Mesenchymal stem cell (in vitro differentiated cells and primary cell): ENCODE measurements at regions not wholly inside any gene's neighbourhood (a gene's known extent, or its start where the extent isn't known, plus 50 kb on each side); places are given as distances from the start of the nearest gene placed in this dataset.
"Not testable (repeated sequence)": the region's sequence is repeated elsewhere in the genome, so short reads cannot be mapped to it uniquely, and the experiment has no call there.

Experiments
- DNase-seq: peaks from one replicate; pipeline ENCODE4 v3.0.0-alpha.2; 2013
- H2AFZ ChIP-seq: one replicate; pipeline ENCODE4 v1.6.1; 2013; ENCODE audit warnings: low read depth, mild to moderate bottlenecking, control low read depth, inconsistent platforms, low read length, moderate library complexity
- H2AK5ac ChIP-seq: 2 replicates; pipeline ENCODE4 v1.6.1; 2013; ENCODE audit warnings: low read length, moderate library complexity, mild to moderate bottlenecking, inconsistent platforms; ENCODE audit not compliant: severe bottlenecking
- H2BK120ac ChIP-seq: one replicate; pipeline ENCODE4 v1.6.1; 2013; ENCODE audit warnings: low read depth, mild to moderate bottlenecking, inconsistent platforms, low read length, moderate library complexity
- H2BK12ac ChIP-seq, 2 experiments: one replicate each; pipeline ENCODE4 v1.6.1; 2013; ENCODE audit warnings: inconsistent platforms in 2 of 2, low read length in 2 of 2, mild to moderate bottlenecking in 2 of 2, moderate library complexity in 2 of 2, control low read depth in 1 of 2
- H2BK15ac ChIP-seq: one replicate; pipeline ENCODE4 v1.6.1; 2013; ENCODE audit warnings: mild to moderate bottlenecking, low read depth, inconsistent platforms; ENCODE audit not compliant: poor library complexity, severe bottlenecking
- H2BK5ac ChIP-seq: 2 replicates; pipeline ENCODE4 v1.6.1; 2013; ENCODE audit warnings: low read depth, mild to moderate bottlenecking, low read length, control low read depth, inconsistent platforms; ENCODE audit not compliant: poor library complexity, severe bottlenecking
- H3K14ac ChIP-seq, 2 experiments: one replicate each; pipeline ENCODE4 v1.6.1; 2013; ENCODE audit warnings: inconsistent platforms in 2 of 2, low read length in 2 of 2, control low read depth in 1 of 2, mild to moderate bottlenecking in 1 of 2, moderate library complexity in 1 of 2
- H3K18ac ChIP-seq, 2 experiments: one replicate each; pipeline ENCODE4 v1.6.1; 2013; ENCODE audit warnings: inconsistent platforms in 2 of 2, low read length in 2 of 2, control low read depth in 1 of 2, low read depth in 1 of 2, mild to moderate bottlenecking in 1 of 2
- H3K23ac ChIP-seq, 2 experiments: one replicate each; pipeline ENCODE4 v1.6.1; 2013; ENCODE audit warnings: inconsistent platforms in 2 of 2, low read length in 2 of 2, mild to moderate bottlenecking in 2 of 2, moderate library complexity in 2 of 2, control low read depth in 1 of 2
- H3K27ac ChIP-seq: 2 replicates; pipeline ENCODE4 v1.5.1; 2013; ENCODE audit warnings: mild to moderate bottlenecking, moderate library complexity, low read length, control low read depth, inconsistent platforms; ENCODE audit not compliant: poor library complexity, severe bottlenecking
- H3K27me3 ChIP-seq, 2 experiments: 2 replicates each; pipeline versions ENCODE4 v1.6.1 to v1.7.0; 2013; ENCODE audit warnings: low read length in 2 of 2, mild to moderate bottlenecking in 2 of 2, moderate library complexity in 2 of 2, control low read depth in 1 of 2, inconsistent platforms in 1 of 2; ENCODE audit not compliant: control insufficient read depth in 1 of 2, insufficient read depth in 1 of 2
- H3K36me3 ChIP-seq, 2 experiments: 2 replicates each; pipeline versions ENCODE4 v1.6.1 to v1.7.0; 2013; ENCODE audit warnings: low read length in 2 of 2, control low read depth in 1 of 2, inconsistent platforms in 1 of 2, low read depth in 1 of 2, mild to moderate bottlenecking in 1 of 2; ENCODE audit not compliant: insufficient read depth in 2 of 2, control insufficient read depth in 1 of 2
- H3K4ac ChIP-seq, 2 experiments: one replicate each; pipeline ENCODE4 v1.6.1; 2013; ENCODE audit warnings: inconsistent platforms in 2 of 2, low read length in 2 of 2, mild to moderate bottlenecking in 2 of 2, moderate library complexity in 2 of 2, control low read depth in 1 of 2, low read depth in 1 of 2
- H3K4me1 ChIP-seq: 2 replicates; pipeline ENCODE4 v1.6.1; 2013; ENCODE audit warnings: low read depth, low read length, control low read depth; ENCODE audit not compliant: control insufficient read depth, insufficient read depth
- H3K4me2 ChIP-seq: 2 replicates; pipeline ENCODE4 v1.6.1; 2013; ENCODE audit warnings: low read length, mild to moderate bottlenecking, inconsistent platforms; ENCODE audit not compliant: poor library complexity, severe bottlenecking
- H3K4me3 ChIP-seq, 2 experiments: 2 replicates each; pipeline versions ENCODE4 v1.5.1 to v1.7.0; 2013; ENCODE audit warnings: low read length in 2 of 2, mild to moderate bottlenecking in 2 of 2, control low read depth in 1 of 2, low read depth in 1 of 2; ENCODE audit not compliant: insufficient read depth in 1 of 2
- H3K79me1 ChIP-seq: replicated peaks from 2 replicates; pipeline ENCODE4 v1.6.1; 2013; ENCODE audit warnings: mild to moderate bottlenecking, control low read depth, low read length, inconsistent platforms; ENCODE audit not compliant: poor library complexity, severe bottlenecking
- H3K9ac ChIP-seq: 2 replicates; pipeline ENCODE4 v1.7.0; 2013; ENCODE audit warnings: mild to moderate bottlenecking, low read length, moderate library complexity
- H3K9me3 ChIP-seq: 2 replicates; pipeline ENCODE4 v1.7.0; 2013; ENCODE audit warnings: mild to moderate bottlenecking, low read length; ENCODE audit not compliant: control insufficient read depth
- H4K8ac ChIP-seq: one replicate; pipeline ENCODE4 v1.6.1; 2013; ENCODE audit warnings: inconsistent platforms, mild to moderate bottlenecking, low read length, moderate library complexity
- H4K91ac ChIP-seq: one replicate; pipeline ENCODE4 v1.6.1; 2013; ENCODE audit warnings: mild to moderate bottlenecking, low read length, inconsistent platforms
- WGBS: methylation state at CpG from one replicate; pipeline ENCODE4 v1.1.7; 2013; ENCODE audit warnings: mixed read lengths; 5-methylcytosine and 5-hydroxymethylcytosine counted together

GRCh38 chr12:85424581-85425348 lies 144.7 kb downstream of the ALX1 start:
- H2AFZ ChIP-seq = no peak overlapping the region
- H3K27ac ChIP-seq = no peak overlapping the region
- no peak overlapping the region for H2AK5ac ChIP-seq
- H3K23ac ChIP-seq = no peak overlapping the region
- no peaks in the 10 kb centered on the region for H3K4me1 ChIP-seq
- H3K14ac ChIP-seq = no peak overlapping the region
- no peak overlapping the region for H4K8ac ChIP-seq
- peak overlapping the region; percentile 66 for H3K9ac ChIP-seq
- H2BK5ac ChIP-seq = no peak overlapping the region
- H4K91ac ChIP-seq = no peak overlapping the region
- no peak overlapping the region for H3K18ac ChIP-seq
- no peak overlapping the region for H2BK120ac ChIP-seq
- H3K4ac ChIP-seq = no peak overlapping the region
- no peak overlapping the region for H3K4me2 ChIP-seq
- H3K9me3 ChIP-seq = no peaks in the 10 kb centered on the region
- no peaks in the 10 kb centered on the region for H3K36me3 ChIP-seq
- no peaks in the 10 kb centered on the region for H3K79me1 ChIP-seq
- WGBS = 84% methylated on average over 5 of the region's 10 CpGs
- no peak overlapping the region for H2BK15ac ChIP-seq
- H3K27me3 ChIP-seq = peaks cover 0 to 10% of the 10 kb centered on the region in 2 experiments
- no peak overlapping the region for H2BK12ac ChIP-seq
- H3K4me3 ChIP-seq = no peak overlapping the region
- peak; percentile 42 for DNase-seq

- peak overlapping the region; percentile 66 for H3K9ac ChIP-seq
- H3K27ac ChIP-seq = no peak overlapping the region
- H3K4me1 ChIP-seq = no peaks in the 10 kb centered on the region
- no peak overlapping the region for H3K4me3 ChIP-seq
- no peak overlapping the region for H3K4ac ChIP-seq
- no peak overlapping the region for H2BK12ac ChIP-seq
- H4K8ac ChIP-seq = no peak overlapping the region
- H2AK5ac ChIP-seq = no peak overlapping the region
- H2BK5ac ChIP-seq = no peak overlapping the region
- no CpG with 5 or more reads among the region's 1 CpG for WGBS
- H3K27me3 ChIP-seq = peaks cover 0 to 10% of the 10 kb centered on the region in 2 experiments
- H3K36me3 ChIP-seq = no peaks in the 10 kb centered on the region
- no peak overlapping the region for H3K23ac ChIP-seq
- H2BK15ac ChIP-seq = no peak overlapping the region
- H3K14ac ChIP-seq = no peak overlapping the region
- no peaks in the 10 kb centered on the region for H3K9me3 ChIP-seq
- no peak overlapping the region for H3K4me2 ChIP-seq
- no peaks in the 10 kb centered on the region for H3K79me1 ChIP-seq
- DNase-seq = no peak
- no peak overlapping the region for H3K18ac ChIP-seq
- H2AFZ ChIP-seq = no peak overlapping the region
- no peak overlapping the region for H4K91ac ChIP-seq
- H2BK120ac ChIP-seq = no peak overlapping the region
Observed at GRCh38 chr12:85425349-85425612, 145.3 kb downstream of the ALX1 start.

- whole genome bisulfite sequencing = 79% methylated on average over 4 of the region's 4 CpGs
- no peak overlapping the region for H2BK5ac ChIP-seq
- no peak overlapping the region for H3K4me3 ChIP-seq
Observed at GRCh38 chr12:85425926-85426325, 145.9 kb downstream of the ALX1 start.

GRCh38 chr12:85433148-85433547 lies 153.1 kb downstream of the ALX1 start:
- H2AK5ac ChIP-seq, H3K9me3 ChIP-seq, H3K18ac ChIP-seq, H3K23ac ChIP-seq, H2BK15ac ChIP-seq, H3K27me3 ChIP-seq, H3K4me1 ChIP-seq, H4K91ac ChIP-seq, H3K27ac ChIP-seq, H4K8ac ChIP-seq, H2BK5ac ChIP-seq, H2BK12ac ChIP-seq, H3K4me2 ChIP-seq, H3K4me3 ChIP-seq, H3K9ac ChIP-seq, H2BK120ac ChIP-seq, H3K79me1 ChIP-seq, H2AFZ ChIP-seq, H3K14ac ChIP-seq, H3K4ac ChIP-seq, H3K36me3 ChIP-seq, DNase-seq: not testable (repeated sequence)

More at GRCh38 chr12:85425926-85426325, 145.9 kb downstream of the ALX1 start:
- DNase-seq = no peak
- H3K79me1 ChIP-seq = no peaks in the 10 kb centered on the region
- H3K27ac ChIP-seq = no peak overlapping the region
- H3K18ac ChIP-seq = no peak overlapping the region
- no peak overlapping the region for H3K23ac ChIP-seq
- no peak overlapping the region for H2BK12ac ChIP-seq
- no peak overlapping the region for H2BK15ac ChIP-seq
- no peak overlapping the region for H2AK5ac ChIP-seq
- peaks cover 0 to 10% of the 10 kb centered on the region in 2 experiments for H3K27me3 ChIP-seq
- no peaks in the 10 kb centered on the region for H3K9me3 ChIP-seq
- H2AFZ ChIP-seq = no peak overlapping the region
- no peak overlapping the region for H2BK120ac ChIP-seq
- no peak overlapping the region for H4K8ac ChIP-seq
- no peaks in the 10 kb centered on the region for H3K36me3 ChIP-seq
- no peaks in the 10 kb centered on the region for H3K4me1 ChIP-seq
- no peak overlapping the region for H3K14ac ChIP-seq
- no peak overlapping the region for H3K9ac ChIP-seq
- no peak overlapping the region for H4K91ac ChIP-seq
- no peak overlapping the region for H3K4me2 ChIP-seq
- no peak overlapping the region for H3K4ac ChIP-seq
